Neural cell (in vitro differentiated cells): ENCODE measurements at regions not wholly inside any gene's neighbourhood (a gene's known extent, or its start where the extent isn't known, plus 50 kb on each side); places are given as distances from the start of the nearest gene placed in this dataset.

Experiments
- CTCF ChIP-seq: fragments of 450-650 bp; IDR thresholded peaks from 2 replicates; pipeline ENCODE4 v1.5.1; 2014; ENCODE audit warnings: antibody characterized with exemption, mild to moderate bottlenecking, moderate library complexity; ENCODE audit not compliant: poor library complexity, severe bottlenecking
- EP300 ChIP-seq: fragments of 450-650 bp; conservative IDR thresholded peaks from 2 replicates; pipeline ENCODE4 v1.6.1; 2014; ENCODE audit warnings: antibody characterized with exemption, mild to moderate bottlenecking, moderate library complexity; ENCODE audit not compliant: poor library complexity, severe bottlenecking
- EZH2 ChIP-seq: fragments of 200-600, 300-800 bp; shearing (Covaris generic), sonication (generic); IDR thresholded peaks from 2 replicates; pipeline ENCODE4 v1.6.1; 2014; ENCODE audit warnings: antibody characterized with exemption, low read length, borderline replicate concordance, mild to moderate bottlenecking; ENCODE audit not compliant: insufficient read depth, poor library complexity, severe bottlenecking
- MXI1 ChIP-seq: fragments of 450-650 bp; conservative IDR thresholded peaks from 2 replicates; pipeline ENCODE4 v1.6.1; 2014; ENCODE audit warnings: antibody characterized with exemption, mild to moderate bottlenecking; ENCODE audit not compliant: poor library complexity, severe bottlenecking
- POLR2AphosphoS5 ChIP-seq: IDR thresholded peaks from 2 replicates; pipeline ENCODE4 v1.6.1; 2012
- RAD21 ChIP-seq: fragments of 450-650 bp; conservative IDR thresholded peaks from 2 replicates; pipeline ENCODE4 v1.6.1; 2014; ENCODE audit warnings: antibody characterized with exemption, mild to moderate bottlenecking, moderate library complexity
- REST ChIP-seq: IDR thresholded peaks from 2 replicates; pipeline ENCODE4 v1.6.1; 2012; ENCODE audit warnings: borderline replicate concordance
- SMC3 ChIP-seq: fragments of 450-650 bp; conservative IDR thresholded peaks from 2 replicates; pipeline ENCODE4 v1.6.1; 2014; ENCODE audit warnings: antibody characterized with exemption, mild to moderate bottlenecking, moderate library complexity; ENCODE audit not compliant: poor library complexity
- TAF1 ChIP-seq: IDR thresholded peaks from 2 replicates; pipeline ENCODE4 v1.6.1; 2012; ENCODE audit warnings: low read depth

GRCh38 chr22:26953012-26953883 is 295.9 kb downstream of the MIAT start:
- no peak for TF ChIP-seq REST
- no peak for TF ChIP-seq CTCF
- TF ChIP-seq EP300 = no peak
- no peak for TF ChIP-seq SMC3
- no peak for TF ChIP-seq EZH2
- no peak for TF ChIP-seq RAD21
- no peak for TF ChIP-seq POLR2AphosphoS5
- TF ChIP-seq TAF1 = no peak
- TF ChIP-seq MXI1 = no peak
